Panc1 (cell line): ENCODE measurements at regions not wholly inside any gene's neighbourhood (a gene's known extent, or its start where the extent isn't known, plus 50 kb on each side); places are given as distances from the start of the nearest gene placed in this dataset.

Experiments
- ATAC-seq: fragments of 200-7000 bp; cut with Tn5 transposase; 2 replicates; pipeline ENCODE4 v1.9.1; 2020; ENCODE audit warnings: mild to moderate bottlenecking, moderate library complexity
- BruUV-seq: library from RNA; stranded (reverse); fragments of 400-500 nt; replicated peaks from 2 replicates; lab custom pipeline; 2021; lab: Mats Ljungman, UMichigan
- CTCF ChIA-PET: fragments of 300-600 bp; sonication (Branson Sonifier 250); formaldehyde crosslinking; loops from one replicate; lab custom pipeline; 2022; ENCODE audit warnings: antibody characterized with exemption; lab: Charles Lee
- POLR2A ChIA-PET: fragments of 300-600 bp; sonication (Branson Sonifier 250); formaldehyde crosslinking; loops from one replicate; lab custom pipeline; 2022; ENCODE audit warnings: antibody characterized with exemption; lab: Charles Lee
- DNase-seq: peaks from one replicate; pipeline ENCODE4 v3.0.0-alpha.2; 2010; ENCODE audit warnings: low read depth, low spot score
- H3K27ac ChIP-seq: 2 replicates; pipeline ENCODE4 v1.5.1; 2011; ENCODE audit warnings: mild to moderate bottlenecking, low read length, inconsistent platforms
- H3K27me3 ChIP-seq: fragments of 200-500 bp; sonication (Bioruptor generic); 2 replicates; pipeline ENCODE4 v1.6.0; 2014; ENCODE audit warnings: low read length, inconsistent platforms; ENCODE audit not compliant: control insufficient read depth, insufficient read depth
- H3K36me3 ChIP-seq: fragments of 200-500 bp; sonication (Bioruptor generic); 2 replicates; pipeline ENCODE4 v1.5.1; 2014; ENCODE audit warnings: inconsistent platforms, mild to moderate bottlenecking, low read length, moderate library complexity; ENCODE audit not compliant: control insufficient read depth, insufficient read depth
- H3K4me1 ChIP-seq: 2 replicates; pipeline ENCODE4 v1.5.1; 2011; ENCODE audit warnings: inconsistent platforms, mild to moderate bottlenecking, low read length, moderate library complexity; ENCODE audit not compliant: control insufficient read depth, insufficient read depth
- H3K4me3 ChIP-seq, 2 experiments: 2 replicates each; pipeline ENCODE4 v1.5.1; 2011 to 2012; ENCODE audit warnings: low read depth in 2 of 2, low read length in 2 of 2, mild to moderate bottlenecking in 2 of 2, inconsistent platforms in 1 of 2, moderate library complexity in 1 of 2
- H3K9me3 ChIP-seq: fragments of 200-500 bp; sonication (Bioruptor generic); 2 replicates; pipeline ENCODE4 v1.5.1; 2014; ENCODE audit warnings: low read depth, mild to moderate bottlenecking, inconsistent platforms, low read length, moderate library complexity; ENCODE audit not compliant: control insufficient read depth, insufficient read depth
- POLR2AphosphoS5 ChIP-seq: IDR thresholded peaks from 2 replicates; pipeline ENCODE4 v1.6.1; 2012; ENCODE audit warnings: mild to moderate bottlenecking, low read depth, low read length, moderate library complexity
- SIN3A ChIP-seq: IDR thresholded peaks from 2 replicates; pipeline ENCODE4 v1.6.1; 2012; ENCODE audit warnings: low read depth, mild to moderate bottlenecking, low read length, moderate library complexity, borderline replicate concordance; ENCODE audit not compliant: insufficient read depth
- TCF7L2 ChIP-seq: IDR thresholded peaks from 2 replicates; pipeline ENCODE4 v1.6.1; 2011; ENCODE audit warnings: mild to moderate bottlenecking, low read depth, low read length, inconsistent platforms
- in situ Hi-C: cut with HindIII; loops from 2 replicates; pipeline ENCODE4 v1.10.0; 2016; ENCODE audit warnings: low sequenced_read_pairs, low pct_unique_long_range_greater_than_20kb
- intact Hi-C: fragments of 100-400 bp; cut with micrococcal nuclease; formaldehyde crosslinking; loops from one replicate; pipeline ENCODE4 v1.10.0; 2022; ENCODE audit not compliant: unreplicated experiment
- TF ChIP-seq, protein P1 (sequence below): fragments of 450-650 bp; IDR thresholded peaks from 2 replicates; pipeline ENCODE4 v1.5.1; 2017; ENCODE audit warnings: mild to moderate bottlenecking
- TF ChIP-seq, protein P2 (sequence below), 2 experiments: IDR thresholded peaks; 2 replicates each; pipeline ENCODE4 v1.6.1; 2011 to 2012; ENCODE audit warnings: low read depth in 2 of 2, control low read depth in 1 of 2, low read length in 1 of 2, mild to moderate bottlenecking in 1 of 2, moderate library complexity in 1 of 2; ENCODE audit not compliant: insufficient read depth in 1 of 2

DNA sequence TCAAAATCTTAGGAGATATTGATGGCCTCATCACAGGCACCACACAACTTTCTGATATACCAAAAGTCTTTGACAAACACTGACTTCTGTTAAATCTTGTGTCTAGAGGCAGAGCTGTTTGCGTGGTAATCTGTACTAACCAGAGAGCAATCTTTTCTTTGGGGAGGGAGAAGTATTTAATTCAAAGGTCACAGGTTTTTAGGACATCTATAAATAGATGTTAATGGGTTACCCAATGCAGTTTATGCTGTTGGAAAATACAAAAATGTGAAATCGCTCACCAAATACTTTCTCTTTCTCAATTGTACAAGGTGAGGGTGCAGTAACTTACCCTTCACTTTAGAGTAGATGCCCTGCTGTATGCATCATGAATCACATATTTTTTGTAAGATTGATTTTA, 510.5 kb downstream of the NSUN3 start:
- H3K4me1 ChIP-seq, result no peaks in the 10 kb centered on the region
- no TSS peak for BruUV-seq
- intact Hi-C loops (loop anchor here (10.0 kb wide), 1 partner anchor 59 kb away; no protein-coding TSS in a partner anchor), in situ Hi-C loops (no loop called here)
- TF ChIP-seq TCF7L2, result no peak
- no peak for TF ChIP-seq POLR2AphosphoS5
- TF ChIP-seq, protein P1, sequence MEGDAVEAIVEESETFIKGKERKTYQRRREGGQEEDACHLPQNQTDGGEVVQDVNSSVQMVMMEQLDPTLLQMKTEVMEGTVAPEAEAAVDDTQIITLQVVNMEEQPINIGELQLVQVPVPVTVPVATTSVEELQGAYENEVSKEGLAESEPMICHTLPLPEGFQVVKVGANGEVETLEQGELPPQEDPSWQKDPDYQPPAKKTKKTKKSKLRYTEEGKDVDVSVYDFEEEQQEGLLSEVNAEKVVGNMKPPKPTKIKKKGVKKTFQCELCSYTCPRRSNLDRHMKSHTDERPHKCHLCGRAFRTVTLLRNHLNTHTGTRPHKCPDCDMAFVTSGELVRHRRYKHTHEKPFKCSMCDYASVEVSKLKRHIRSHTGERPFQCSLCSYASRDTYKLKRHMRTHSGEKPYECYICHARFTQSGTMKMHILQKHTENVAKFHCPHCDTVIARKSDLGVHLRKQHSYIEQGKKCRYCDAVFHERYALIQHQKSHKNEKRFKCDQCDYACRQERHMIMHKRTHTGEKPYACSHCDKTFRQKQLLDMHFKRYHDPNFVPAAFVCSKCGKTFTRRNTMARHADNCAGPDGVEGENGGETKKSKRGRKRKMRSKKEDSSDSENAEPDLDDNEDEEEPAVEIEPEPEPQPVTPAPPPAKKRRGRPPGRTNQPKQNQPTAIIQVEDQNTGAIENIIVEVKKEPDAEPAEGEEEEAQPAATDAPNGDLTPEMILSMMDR, result no peak
- TF ChIP-seq SIN3A, result no peak
- TF ChIP-seq, protein P2, sequence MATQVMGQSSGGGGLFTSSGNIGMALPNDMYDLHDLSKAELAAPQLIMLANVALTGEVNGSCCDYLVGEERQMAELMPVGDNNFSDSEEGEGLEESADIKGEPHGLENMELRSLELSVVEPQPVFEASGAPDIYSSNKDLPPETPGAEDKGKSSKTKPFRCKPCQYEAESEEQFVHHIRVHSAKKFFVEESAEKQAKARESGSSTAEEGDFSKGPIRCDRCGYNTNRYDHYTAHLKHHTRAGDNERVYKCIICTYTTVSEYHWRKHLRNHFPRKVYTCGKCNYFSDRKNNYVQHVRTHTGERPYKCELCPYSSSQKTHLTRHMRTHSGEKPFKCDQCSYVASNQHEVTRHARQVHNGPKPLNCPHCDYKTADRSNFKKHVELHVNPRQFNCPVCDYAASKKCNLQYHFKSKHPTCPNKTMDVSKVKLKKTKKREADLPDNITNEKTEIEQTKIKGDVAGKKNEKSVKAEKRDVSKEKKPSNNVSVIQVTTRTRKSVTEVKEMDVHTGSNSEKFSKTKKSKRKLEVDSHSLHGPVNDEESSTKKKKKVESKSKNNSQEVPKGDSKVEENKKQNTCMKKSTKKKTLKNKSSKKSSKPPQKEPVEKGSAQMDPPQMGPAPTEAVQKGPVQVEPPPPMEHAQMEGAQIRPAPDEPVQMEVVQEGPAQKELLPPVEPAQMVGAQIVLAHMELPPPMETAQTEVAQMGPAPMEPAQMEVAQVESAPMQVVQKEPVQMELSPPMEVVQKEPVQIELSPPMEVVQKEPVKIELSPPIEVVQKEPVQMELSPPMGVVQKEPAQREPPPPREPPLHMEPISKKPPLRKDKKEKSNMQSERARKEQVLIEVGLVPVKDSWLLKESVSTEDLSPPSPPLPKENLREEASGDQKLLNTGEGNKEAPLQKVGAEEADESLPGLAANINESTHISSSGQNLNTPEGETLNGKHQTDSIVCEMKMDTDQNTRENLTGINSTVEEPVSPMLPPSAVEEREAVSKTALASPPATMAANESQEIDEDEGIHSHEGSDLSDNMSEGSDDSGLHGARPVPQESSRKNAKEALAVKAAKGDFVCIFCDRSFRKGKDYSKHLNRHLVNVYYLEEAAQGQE (IDR thresholded peaks at IDR 0.05; ENCODE audit: insufficient read depth in 1 of 2, low read depth in 2 of 2, low read length in 1 of 2), result no peak
- H3K27me3 ChIP-seq, result no peaks in the 10 kb centered on the region
- no peaks in the 10 kb centered on the region for H3K9me3 ChIP-seq
- ATAC-seq (no peak), DNase-seq (no peak)
- POLR2A ChIA-PET, result no interaction called here
- CTCF ChIA-PET, result no interaction called here
- H3K4me3 ChIP-seq, result no peak overlapping the region
- H3K27ac ChIP-seq, result no peak overlapping the region
- H3K36me3 ChIP-seq, result no peaks in the 10 kb centered on the region

DNA sequence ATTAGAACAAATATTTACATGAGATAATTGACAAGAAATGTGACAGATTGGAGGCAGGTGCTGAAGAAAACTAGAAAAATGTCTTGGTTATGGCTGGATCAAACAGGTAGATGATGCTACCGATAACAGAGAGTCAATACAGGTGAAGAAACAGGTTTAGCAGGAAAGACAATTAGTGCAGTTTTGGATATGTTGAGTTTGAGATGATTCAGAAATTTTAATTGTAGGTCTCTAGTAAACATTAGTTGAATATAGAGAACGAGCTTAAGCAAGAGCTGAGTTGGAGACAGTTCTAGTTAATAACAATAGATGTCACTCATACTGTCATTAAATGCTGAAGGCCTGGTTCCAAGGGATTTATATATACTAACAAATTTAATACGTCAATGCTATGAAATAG, 524.4 kb downstream of the NSUN3 start:
- in situ Hi-C loops (no loop called here), intact Hi-C loops (no loop called here)
- H3K27me3 ChIP-seq, result no peaks in the 10 kb centered on the region
- no peak overlapping the region for H3K4me3 ChIP-seq
- no peak for TF ChIP-seq POLR2AphosphoS5
- TF ChIP-seq, protein P2 (IDR thresholded peaks at IDR 0.05; ENCODE audit: insufficient read depth in 1 of 2, low read depth in 2 of 2, low read length in 1 of 2), result no peak
- no peaks in the 10 kb centered on the region for H3K36me3 ChIP-seq
- DNase-seq (no peak), ATAC-seq (no peak)
- no peak overlapping the region for H3K27ac ChIP-seq
- ChIA-PET CTCF (no interaction called here), POLR2A (no interaction called here)
- no peaks in the 10 kb centered on the region for H3K9me3 ChIP-seq
- BruUV-seq, result no TSS peak
- no peaks in the 10 kb centered on the region for H3K4me1 ChIP-seq
